HUES48 (cell line): ENCODE measurements at regions not wholly inside any gene's neighbourhood (a gene's known extent, or its start where the extent isn't known, plus 50 kb on each side); places are given as distances from the start of the nearest gene placed in this dataset.
"Not testable (repeated sequence)": the region's sequence is repeated elsewhere in the genome, so short reads cannot be mapped to it uniquely, and the experiment has no call there.

Experiments
- H3K27ac ChIP-seq: one replicate; pipeline ENCODE4 v1.7.0; 2013; ENCODE audit warnings: low read depth, low read length, inconsistent platforms
- H3K27me3 ChIP-seq: 2 replicates; pipeline ENCODE4 v1.6.1; 2013; ENCODE audit warnings: mild to moderate bottlenecking, low read length; ENCODE audit not compliant: control insufficient read depth, insufficient read depth
- H3K36me3 ChIP-seq: 2 replicates; pipeline ENCODE4 v1.6.1; 2013; ENCODE audit warnings: low read length; ENCODE audit not compliant: control insufficient read depth, insufficient read depth
- H3K4me1 ChIP-seq: 2 replicates; pipeline ENCODE4 v1.6.1; 2013; ENCODE audit warnings: mild to moderate bottlenecking, low read length; ENCODE audit not compliant: control insufficient read depth, insufficient read depth
- H3K4me3 ChIP-seq: 2 replicates; pipeline ENCODE4 v1.5.1; 2013; ENCODE audit warnings: mild to moderate bottlenecking, low read depth, low read length
- H3K9ac ChIP-seq: 2 replicates; pipeline ENCODE4 v1.6.1; 2013; ENCODE audit warnings: mild to moderate bottlenecking, low read depth, low read length, moderate library complexity
- H3K9me3 ChIP-seq: 2 replicates; pipeline ENCODE4 v1.6.1; 2013; ENCODE audit warnings: low read length; ENCODE audit not compliant: control insufficient read depth, insufficient read depth

GRCh38 chr21:23939369-23940065, 1667.8 kb downstream of the MRPL39 start:
- Histone ChIP-seq H3K4me1 (no peaks in the 10 kb centered on the region), H3K9me3 (no peaks in the 10 kb centered on the region), H3K27ac (no peak overlapping the region), H3K9ac (no peak overlapping the region), H3K27me3 (no peaks in the 10 kb centered on the region), H3K36me3 (no peaks in the 10 kb centered on the region), H3K4me3 (no peak overlapping the region)

GRCh38 chr21:23936991-23937390, 1670.3 kb downstream of the MRPL39 start:
- Histone ChIP-seq H3K27me3 (no peaks in the 10 kb centered on the region), H3K36me3 (no peaks in the 10 kb centered on the region), H3K27ac (no peak overlapping the region), H3K4me3 (no peak overlapping the region), H3K9ac (no peak overlapping the region), H3K4me1 (no peaks in the 10 kb centered on the region), H3K9me3 (no peaks in the 10 kb centered on the region)

GRCh38 chr21:23936224-23936623, 1671.1 kb downstream of the MRPL39 start:
- Histone ChIP-seq H3K27ac (no peak overlapping the region), H3K4me3 (no peak overlapping the region), H3K9ac (no peak overlapping the region), H3K36me3 (no peaks in the 10 kb centered on the region), H3K9me3 (no peaks in the 10 kb centered on the region), H3K4me1 (no peaks in the 10 kb centered on the region), H3K27me3 (no peaks in the 10 kb centered on the region)

- Histone ChIP-seq H3K9me3 (no peaks in the 10 kb centered on the region), H3K4me3 (no peak overlapping the region), H3K9ac (no peak overlapping the region), H3K27me3 (no peaks in the 10 kb centered on the region), H3K27ac (no peak overlapping the region), H3K36me3 (no peaks in the 10 kb centered on the region), H3K4me1 (no peaks in the 10 kb centered on the region)
These were observed 1676.7 kb downstream of the MRPL39 start for GRCh38 chr21:23930565-23930964.

- not testable (repeated sequence) for H3K9me3 ChIP-seq, H3K9ac ChIP-seq, H3K4me1 ChIP-seq, H3K27me3 ChIP-seq, H3K36me3 ChIP-seq, H3K27ac ChIP-seq, H3K4me3 ChIP-seq
These were observed 1680.9 kb downstream of the MRPL39 start for GRCh38 chr21:23926430-23926829.

- Histone ChIP-seq H3K9ac (no peak overlapping the region), H3K36me3 (no peaks in the 10 kb centered on the region), H3K4me3 (no peak overlapping the region), H3K9me3 (0 out of 2 replicates have a peak, but pooled peaks cover under 1% of the 10 kb centered on the region), H3K27me3 (no peaks in the 10 kb centered on the region), H3K27ac (no peak overlapping the region), H3K4me1 (no peaks in the 10 kb centered on the region)
These were observed 1685.4 kb downstream of the MRPL39 start for GRCh38 chr21:23921670-23922418.

GRCh38 chr21:23900727-23901126, 1706.6 kb downstream of the MRPL39 start:
- H3K9me3 ChIP-seq: peaks cover 28% of the 10 kb centered on the region

GRCh38 chr21:23899561-23899960, 1707.7 kb downstream of the MRPL39 start:
- Histone ChIP-seq H3K9me3 (peaks cover 28% of the 10 kb centered on the region), H3K4me3 (no peak overlapping the region)

More at GRCh38 chr21:23900727-23901126, 1706.6 kb downstream of the MRPL39 start:
- H3K27ac ChIP-seq: no peak overlapping the region
- H3K4me1 ChIP-seq: no peaks in the 10 kb centered on the region
- no peak overlapping the region for H3K4me3 ChIP-seq
- no peak overlapping the region for H3K9ac ChIP-seq
- no peaks in the 10 kb centered on the region for H3K27me3 ChIP-seq
- no peaks in the 10 kb centered on the region for H3K36me3 ChIP-seq

GRCh38 chr21:23890652-23891051, 1716.6 kb downstream of the MRPL39 start:
- no peak overlapping the region for H3K4me3 ChIP-seq
- no peaks in the 10 kb centered on the region for H3K9me3 ChIP-seq
- no peak overlapping the region for H3K9ac ChIP-seq

More at GRCh38 chr21:23899561-23899960, 1707.7 kb downstream of the MRPL39 start:
- Histone ChIP-seq H3K36me3 (no peaks in the 10 kb centered on the region), H3K4me1 (no peaks in the 10 kb centered on the region), H3K27me3 (no peaks in the 10 kb centered on the region), H3K9ac (no peak overlapping the region), H3K27ac (no peak overlapping the region)

GRCh38 chr21:23887725-23888306, 1719.5 kb downstream of the MRPL39 start:
- Histone ChIP-seq H3K36me3 (no peaks in the 10 kb centered on the region), H3K4me3 (no peak overlapping the region), H3K9ac (no peak overlapping the region), H3K9me3 (no peaks in the 10 kb centered on the region), H3K4me1 (no peaks in the 10 kb centered on the region), H3K27ac (no peak overlapping the region), H3K27me3 (no peaks in the 10 kb centered on the region)

More at GRCh38 chr21:23890652-23891051, 1716.6 kb downstream of the MRPL39 start:
- Histone ChIP-seq H3K4me1 (no peaks in the 10 kb centered on the region), H3K36me3 (no peaks in the 10 kb centered on the region), H3K27ac (no peak overlapping the region), H3K27me3 (no peaks in the 10 kb centered on the region)
